Right lobe of liver (tissue), 6 donors: ENCODE measurements at regions not wholly inside any gene's neighbourhood (a gene's known extent, or its start where the extent isn't known, plus 50 kb on each side); places are given as distances from the start of the nearest gene placed in this dataset.

ENCODE experiments used
- ATAC-seq, 4 donors: fragments of 200-7000 bp; cut with Tn5 transposase; one replicate each; pipeline ENCODE4 v1.9.1; 2020; ENCODE audit warnings: mild to moderate bottlenecking in 4 of 4, moderate library complexity in 4 of 4
- DNase-seq, 3 donors: peaks; one replicate each; pipeline ENCODE4 v3.0.0-alpha.2; 2020
- H3K27ac ChIP-seq, 3 donors: fragments of 200-600 bp; one replicate each; pipeline ENCODE4 v1.8.0; 2022
- H3K27me3 ChIP-seq, 2 donors: fragments of 200-600 bp; one replicate each; pipeline ENCODE4 v1.8.0; 2022
- H3K36me3 ChIP-seq, 4 donors: fragments of 200-600 bp; sonication (generic) in 1 of 4; one replicate each; pipeline versions ENCODE4 v1.5.1 to v1.8.0; 2017 to 2022; ENCODE audit warnings: control low read depth in 1 of 4
- H3K4me1 ChIP-seq, 4 donors: fragments of 200-600 bp; sonication (generic) in 1 of 4; one replicate each; pipeline versions ENCODE4 v1.5.1 to v1.8.0; 2017 to 2022; ENCODE audit warnings: control low read depth in 1 of 4
- H3K4me3 ChIP-seq, 3 donors: fragments of 200-600 bp; one replicate each; pipeline ENCODE4 v1.8.0; 2022
- H3K9me3 ChIP-seq, 4 donors: fragments of 200-600 bp; sonication (generic) in 1 of 4; one replicate each; pipeline versions ENCODE4 v1.5.1 to v1.8.0; 2017 to 2022; ENCODE audit warnings: control low read depth in 1 of 4
- POLR2A ChIP-seq: fragments of 450-650 bp; IDR thresholded peaks from one replicate; pipeline ENCODE4 v1.6.1; 2017; ENCODE audit warnings: antibody characterized with exemption, mild to moderate bottlenecking
- WGBS: methylation state at CpG from one replicate; pipeline ENCODE4 v1.1.6; 2018; ENCODE audit warnings: low coverage, low lambda C conversion rate; ENCODE audit not compliant: insufficient coverage; ENCODE audit errors: missing lambda C conversion rate; 5-methylcytosine and 5-hydroxymethylcytosine counted together
- intact Hi-C, 2 donors: fragments of 100-400 bp; cut with DNase I; formaldehyde crosslinking; loops; one replicate each; pipeline versions ENCODE4 v1.11.2 to v1.14.1; 2022
- TF ChIP-seq, protein P1 (sequence below), 4 donors: fragments of 200-600 bp in 3 of 4; fragments of 450-650 bp in 1 of 4; IDR thresholded peaks; one replicate each; pipeline versions ENCODE4 v1.5.1 to v1.8.0; 2016 to 2022; ENCODE audit warnings: antibody characterized with exemption in 4 of 4, mild to moderate bottlenecking in 2 of 4
- donor health status: DM: no; HTN: yes; CAD: no.
- donor health status: DM: no; HTN: no; CAD: no.
- donor health status: DM: no; HTN: no; CAD: no.
- donor health status: DM: no; HTN: yes; CAD: no.
- donor health status: DM: no; HTN: yes; CAD: no.

DNA sequence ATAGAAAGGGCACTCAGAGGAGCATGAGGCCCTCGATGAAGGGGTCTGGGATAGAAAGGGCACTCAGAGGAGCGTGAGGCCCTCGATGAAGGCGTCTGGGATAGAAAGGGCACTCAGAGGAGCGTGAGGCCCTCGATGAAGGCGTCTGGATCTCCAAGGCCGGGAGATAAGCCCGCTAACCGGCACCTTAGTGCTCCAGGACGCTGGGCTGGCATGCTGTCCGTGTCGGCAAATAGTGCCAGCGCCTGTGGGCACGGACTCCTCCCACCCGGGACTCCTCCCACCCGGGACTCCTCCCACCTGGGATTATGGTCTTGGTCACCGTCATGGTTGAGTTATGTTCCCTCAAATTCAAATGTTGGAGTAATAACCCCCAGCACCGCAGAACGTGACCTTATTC is 725.3 kb downstream of the BRD1 start:
- intact Hi-C loops: no loop called here
- ATAC-seq (no peak), DNase-seq (peak in 2 of 3 donors; percentile 13 to 37)
- WGBS: 57% methylated on average over 3 of the region's 20 CpGs
- H3K4me3 ChIP-seq: no peak overlapping the region
- H3K9me3 ChIP-seq: no peaks in the 10 kb centered on the region
- H3K4me1 ChIP-seq: no peaks in the 10 kb centered on the region
- no peak overlapping the region for H3K27ac ChIP-seq
- TF ChIP-seq POLR2A: no peak
- TF ChIP-seq, protein P1, sequence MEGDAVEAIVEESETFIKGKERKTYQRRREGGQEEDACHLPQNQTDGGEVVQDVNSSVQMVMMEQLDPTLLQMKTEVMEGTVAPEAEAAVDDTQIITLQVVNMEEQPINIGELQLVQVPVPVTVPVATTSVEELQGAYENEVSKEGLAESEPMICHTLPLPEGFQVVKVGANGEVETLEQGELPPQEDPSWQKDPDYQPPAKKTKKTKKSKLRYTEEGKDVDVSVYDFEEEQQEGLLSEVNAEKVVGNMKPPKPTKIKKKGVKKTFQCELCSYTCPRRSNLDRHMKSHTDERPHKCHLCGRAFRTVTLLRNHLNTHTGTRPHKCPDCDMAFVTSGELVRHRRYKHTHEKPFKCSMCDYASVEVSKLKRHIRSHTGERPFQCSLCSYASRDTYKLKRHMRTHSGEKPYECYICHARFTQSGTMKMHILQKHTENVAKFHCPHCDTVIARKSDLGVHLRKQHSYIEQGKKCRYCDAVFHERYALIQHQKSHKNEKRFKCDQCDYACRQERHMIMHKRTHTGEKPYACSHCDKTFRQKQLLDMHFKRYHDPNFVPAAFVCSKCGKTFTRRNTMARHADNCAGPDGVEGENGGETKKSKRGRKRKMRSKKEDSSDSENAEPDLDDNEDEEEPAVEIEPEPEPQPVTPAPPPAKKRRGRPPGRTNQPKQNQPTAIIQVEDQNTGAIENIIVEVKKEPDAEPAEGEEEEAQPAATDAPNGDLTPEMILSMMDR (IDR thresholded peaks at IDR 0.05): no peak
- no peaks in the 10 kb centered on the region for H3K27me3 ChIP-seq
- no peaks in the 10 kb centered on the region for H3K36me3 ChIP-seq

DNA sequence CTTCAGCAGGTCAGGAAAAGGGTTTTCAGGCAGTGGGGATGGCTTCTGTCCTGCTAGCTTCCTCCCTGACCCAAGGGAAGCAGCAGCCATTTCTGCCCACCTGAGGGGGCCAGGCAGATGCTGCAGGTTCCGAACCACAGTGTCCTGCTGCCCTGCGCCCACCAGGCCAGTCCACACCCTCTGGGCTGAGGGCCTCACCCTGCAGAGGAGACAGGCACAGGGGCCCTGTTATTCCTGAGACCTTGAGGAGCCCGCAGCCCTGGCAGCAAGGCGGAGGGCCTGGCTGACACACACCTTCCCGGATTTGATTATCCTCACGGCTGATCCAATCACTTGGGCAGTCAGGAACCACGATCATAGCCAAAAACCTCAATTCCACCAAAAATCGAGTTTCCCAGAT is 725.8 kb downstream of the BRD1 start:
- Histone ChIP-seq H3K4me1 (no peaks in the 10 kb centered on the region), H3K9me3 (no peaks in the 10 kb centered on the region), H3K36me3 (no peaks in the 10 kb centered on the region), H3K4me3 (no peak overlapping the region), H3K27me3 (no peaks in the 10 kb centered on the region), H3K27ac (no peak overlapping the region)
- TF ChIP-seq POLR2A: no peak
- TF ChIP-seq, protein P1 (IDR thresholded peaks at IDR 0.05): no peak
- WGBS: 41% methylated on average over 4 of the region's 8 CpGs
- DNase-seq: peak in 2 of 3 donors; percentile 7 to 47
- intact Hi-C loops: no loop called here
- ATAC-seq: no peak

DNA sequence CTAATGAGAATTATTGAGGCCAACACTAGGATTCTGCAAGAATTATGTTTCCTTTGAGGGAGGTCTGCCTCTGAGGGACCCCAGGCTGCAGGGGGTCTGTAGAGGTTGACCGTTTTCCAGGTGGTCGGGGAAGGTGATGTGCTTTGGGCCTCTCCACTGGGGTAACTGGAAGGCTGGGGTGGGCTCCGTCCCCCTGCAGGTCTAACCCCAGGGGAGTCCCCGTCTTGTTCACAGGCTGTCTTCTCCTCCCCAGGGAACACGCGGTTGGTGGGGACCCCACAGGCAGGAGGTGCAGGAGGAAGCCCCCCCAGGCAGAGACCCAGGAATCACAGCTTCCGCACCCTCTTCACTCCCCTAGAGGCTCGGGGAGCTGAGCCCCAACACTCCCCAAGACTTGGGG is 726.4 kb downstream of the BRD1 start:
- H3K4me3 ChIP-seq: no peak overlapping the region
- 56% methylated on average over 4 of the region's 8 CpGs for WGBS
- TF ChIP-seq, protein P1 (IDR thresholded peaks at IDR 0.05): no peak
- no peak for TF ChIP-seq POLR2A
- no peaks in the 10 kb centered on the region for H3K9me3 ChIP-seq
- no peaks in the 10 kb centered on the region for H3K27me3 ChIP-seq
- H3K36me3 ChIP-seq: no peaks in the 10 kb centered on the region
- DNase-seq: no peak
- intact Hi-C loops: no loop called here
- H3K4me1 ChIP-seq: no peaks in the 10 kb centered on the region
- H3K27ac ChIP-seq: no peak overlapping the region
- ATAC-seq: no peak

DNA sequence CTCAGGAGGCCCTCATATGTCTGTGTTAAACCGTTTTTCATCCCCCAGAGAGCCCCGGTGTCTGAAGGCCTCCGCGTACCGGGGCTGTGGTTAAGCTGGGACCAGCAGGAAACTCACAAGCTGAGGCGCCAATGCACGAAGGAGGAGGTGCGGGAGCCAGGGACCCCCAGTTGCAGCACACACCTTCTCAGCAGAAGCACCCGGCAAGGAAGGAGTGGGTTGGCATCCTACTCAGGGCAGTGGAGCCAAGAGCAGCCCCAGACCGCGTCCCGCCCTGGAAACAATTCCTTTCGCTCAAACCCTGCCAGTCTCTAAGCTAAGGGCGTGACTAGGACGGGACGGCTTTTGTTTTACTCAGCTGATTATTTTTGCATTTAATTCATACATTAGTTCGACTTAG is 726.9 kb downstream of the BRD1 start:
- Histone ChIP-seq H3K27me3 (no peaks in the 10 kb centered on the region), H3K9me3 (no peaks in the 10 kb centered on the region), H3K4me1 (no peaks in the 10 kb centered on the region), H3K4me3 (no peak overlapping the region), H3K27ac (no peak overlapping the region), H3K36me3 (no peaks in the 10 kb centered on the region)
- no peak for ATAC-seq
- intact Hi-C loops: no loop called here
- WGBS: 54% methylated on average over 10 of the region's 17 CpGs
- no peak for DNase-seq
- no peak for TF ChIP-seq POLR2A
- TF ChIP-seq, protein P1 (IDR thresholded peaks at IDR 0.05): no peak

DNA sequence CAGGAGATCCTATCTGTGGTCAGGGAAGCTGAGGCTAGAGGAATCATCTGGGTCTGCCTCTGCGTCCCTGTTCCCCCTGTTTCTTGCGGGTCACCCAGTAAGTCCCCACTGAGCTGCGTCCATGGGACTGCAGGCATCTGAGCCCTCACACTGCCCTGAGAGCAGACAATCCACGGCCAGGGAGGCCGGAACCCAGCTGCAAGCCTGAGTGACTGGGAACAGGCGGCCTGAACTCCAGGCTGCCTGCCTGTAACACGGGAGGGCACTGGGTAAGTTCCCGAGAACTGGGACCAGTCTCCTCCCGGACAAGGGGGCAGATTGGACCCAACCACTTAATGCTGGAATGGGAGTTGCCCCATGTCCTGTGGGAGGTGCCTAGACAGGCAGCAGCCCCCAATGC is 727.4 kb downstream of the BRD1 start:
- no peaks in the 10 kb centered on the region for H3K36me3 ChIP-seq
- ATAC-seq (no peak), DNase-seq (peak in 1 of 3 donors; percentile 41)
- no peak overlapping the region for H3K4me3 ChIP-seq
- H3K4me1 ChIP-seq: no peaks in the 10 kb centered on the region
- no CpG with 5 or more reads among the region's 9 CpGs for WGBS
- intact Hi-C loops: no loop called here
- no peaks in the 10 kb centered on the region for H3K27me3 ChIP-seq
- H3K9me3 ChIP-seq: no peaks in the 10 kb centered on the region
- H3K27ac ChIP-seq: no peak overlapping the region
- TF ChIP-seq POLR2A: no peak
- TF ChIP-seq, protein P1 (IDR thresholded peaks at IDR 0.05): no peak
